NCI-H1417 treated with DMSO at 0.1 percent for 48 hours (cell line): ENCODE measurements at regions not wholly inside any gene's neighbourhood (a gene's known extent, or its start where the extent isn't known, plus 50 kb on each side); places are given as distances from the start of the nearest gene placed in this dataset.
"Not testable (repeated sequence)": the region's sequence is repeated elsewhere in the genome, so short reads cannot be mapped to it uniquely, and the experiment has no call there.

Experiments used
- DNase-seq: peaks from one replicate; lab custom pipeline; 2025; lab: John Stamatoyannopoulos, UW

- not testable (repeated sequence) for DNase-seq
Measured at GRCh38 chr14:106810168-106810567, 1283.8 kb downstream of the TMEM121 start.

DNA sequence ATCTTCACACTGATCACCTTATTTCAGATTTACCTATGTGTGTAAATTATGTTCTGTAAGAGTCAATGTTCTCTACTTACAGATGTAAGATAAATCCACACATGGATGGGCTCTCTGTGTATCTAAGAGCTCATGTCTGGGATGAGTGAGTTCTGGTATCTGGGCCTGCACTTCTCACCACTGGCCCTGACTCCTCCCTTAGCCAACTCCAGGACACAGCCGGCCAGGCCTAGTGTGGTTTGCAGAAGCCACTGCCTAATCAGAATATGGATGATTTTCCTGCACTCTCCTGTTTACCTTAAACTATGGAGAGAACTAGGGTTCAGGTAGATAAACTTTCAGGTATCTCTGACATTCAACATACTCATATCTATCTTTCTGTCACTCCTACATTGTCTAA, 1284.8 kb downstream of the TMEM121 start:
- DNase-seq, result no peak

- no peak for DNase-seq
Measured at GRCh38 chr14:106812788-106813476, 1286.5 kb downstream of the TMEM121 start.

- DNase-seq, result no peak
Measured at GRCh38 chr14:106813477-106813823, 1287.1 kb downstream of the TMEM121 start.

GRCh38 chr14:106820119-106820518, 1293.7 kb downstream of the TMEM121 start:
- DNase-seq, result no peak

DNA sequence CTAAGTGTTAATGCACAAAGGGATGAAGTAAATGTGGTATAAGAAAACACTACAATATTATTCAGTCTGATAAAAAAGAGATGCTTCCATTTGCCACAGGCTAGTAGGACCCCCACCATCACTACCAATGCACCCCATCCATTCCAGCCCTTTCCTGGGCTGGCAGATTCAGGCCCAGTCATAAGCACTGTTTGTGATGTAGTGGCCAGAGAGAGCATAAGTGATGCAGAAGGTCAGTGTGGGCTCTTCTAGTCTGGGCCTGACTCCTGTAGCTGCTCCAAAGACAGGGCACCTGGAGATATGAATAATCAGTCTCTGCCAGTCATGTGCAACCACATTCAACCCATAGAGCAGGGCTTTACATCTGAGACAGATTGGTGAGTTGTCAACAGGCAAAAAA, 1294.7 kb downstream of the TMEM121 start:
- DNase-seq, result no peak

DNA sequence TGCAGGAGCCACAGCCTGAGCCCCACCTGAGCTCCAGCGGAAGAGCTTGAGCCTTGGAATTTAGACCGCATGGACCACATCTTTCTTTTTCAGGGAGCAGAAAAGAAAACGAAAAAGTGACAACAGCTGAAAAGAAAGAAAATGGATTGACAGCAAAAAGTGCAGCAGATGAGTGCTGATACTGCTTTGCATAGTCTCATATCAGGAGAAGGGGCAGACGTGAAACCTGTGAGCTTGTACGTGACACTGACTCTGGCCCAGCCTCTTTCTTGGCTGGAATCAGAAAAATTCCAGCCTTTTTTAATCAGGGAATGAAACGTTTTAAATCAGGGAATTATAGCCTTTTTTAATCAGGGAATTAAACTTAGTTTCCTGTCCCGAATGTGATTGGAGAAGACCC, 1296.5 kb downstream of the TMEM121 start:
- no peak for DNase-seq

DNA sequence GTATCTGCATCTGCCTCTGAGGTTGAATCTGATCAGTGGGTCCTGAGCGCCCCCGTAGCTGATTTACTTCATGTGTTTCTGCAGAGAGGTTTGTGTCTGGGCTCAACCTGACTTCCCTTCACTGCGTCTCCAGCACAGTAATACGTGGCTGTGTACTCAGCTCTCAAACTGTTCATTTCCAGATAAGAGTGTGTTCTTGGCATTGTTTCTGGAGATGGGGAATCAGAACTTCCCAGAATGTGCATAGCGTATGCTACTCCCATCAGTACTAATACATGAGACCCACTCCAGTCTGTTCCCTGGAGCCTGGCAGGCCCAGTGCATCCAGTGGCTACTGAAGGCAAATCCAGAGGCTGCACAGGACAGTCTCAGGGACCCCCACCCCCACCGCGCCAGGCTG, 1297.2 kb downstream of the TMEM121 start:
- DNase-seq, result no peak

GRCh38 chr14:106826833-106827369, 1300.5 kb downstream of the TMEM121 start:
- no peak for DNase-seq

- no peak for DNase-seq
Measured at GRCh38 chr14:106831322-106831720, 1304.9 kb downstream of the TMEM121 start.

- no peak for DNase-seq
Measured at GRCh38 chr14:106837870-106838269, 1311.5 kb downstream of the TMEM121 start.

DNA sequence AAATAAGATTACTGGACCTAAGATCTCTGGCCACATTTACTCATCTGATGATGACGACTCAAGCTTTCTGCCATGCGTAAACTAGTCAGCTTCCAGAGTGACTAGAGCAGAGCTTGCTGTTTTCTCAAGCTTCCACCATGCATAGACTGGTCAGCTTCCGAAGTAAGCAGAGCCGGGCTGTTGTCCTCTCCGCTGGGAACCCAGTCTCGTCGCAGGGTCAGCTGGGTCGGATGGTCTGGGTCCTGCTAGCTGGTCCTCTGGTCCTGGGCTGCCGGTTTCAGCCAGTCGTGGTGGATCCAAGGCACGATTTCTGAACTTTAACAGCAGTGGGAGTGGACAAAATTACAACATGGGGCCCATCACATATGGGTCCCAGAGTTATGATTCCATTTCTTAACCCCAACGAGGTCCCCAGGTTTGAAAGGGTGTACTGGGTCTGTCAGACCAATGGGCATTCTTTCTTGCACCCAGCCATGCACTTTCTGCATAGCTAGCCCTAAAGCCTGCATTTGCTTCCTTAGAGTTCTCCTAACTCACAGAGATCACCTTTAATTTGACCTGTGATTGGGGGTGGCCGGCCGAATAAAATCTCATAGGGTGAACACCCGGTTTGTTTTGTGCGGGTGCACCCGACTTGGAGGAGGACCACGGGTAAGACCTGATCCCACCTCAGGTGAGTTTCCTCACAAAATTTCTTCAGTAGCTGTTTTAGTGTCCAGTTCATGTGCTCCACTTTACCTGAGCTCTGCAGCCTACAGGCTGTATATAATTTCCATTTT, 1312.8 kb downstream of the TMEM121 start:
- DNase-seq, result no peak

DNA sequence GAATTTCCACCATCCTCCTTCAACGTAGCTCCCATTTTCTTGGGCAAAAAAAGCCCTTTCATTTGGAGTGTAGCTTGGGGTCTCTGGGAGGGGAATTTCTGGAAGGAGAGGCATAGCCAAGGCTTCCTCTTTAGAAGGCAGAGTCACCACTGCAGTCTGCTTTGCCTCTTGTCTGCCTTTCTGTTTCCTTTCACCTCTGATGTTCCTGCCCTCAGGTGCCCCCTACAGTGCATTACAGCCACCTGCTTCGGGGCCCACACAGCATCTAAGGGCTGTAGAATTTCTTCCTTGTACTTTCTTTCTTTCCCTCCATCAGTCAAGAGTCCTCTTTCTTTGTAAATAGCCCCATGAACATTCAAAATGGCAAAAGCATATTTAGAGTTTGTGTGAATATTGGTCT, 1313.9 kb downstream of the TMEM121 start:
- DNase-seq, result no peak

DNA sequence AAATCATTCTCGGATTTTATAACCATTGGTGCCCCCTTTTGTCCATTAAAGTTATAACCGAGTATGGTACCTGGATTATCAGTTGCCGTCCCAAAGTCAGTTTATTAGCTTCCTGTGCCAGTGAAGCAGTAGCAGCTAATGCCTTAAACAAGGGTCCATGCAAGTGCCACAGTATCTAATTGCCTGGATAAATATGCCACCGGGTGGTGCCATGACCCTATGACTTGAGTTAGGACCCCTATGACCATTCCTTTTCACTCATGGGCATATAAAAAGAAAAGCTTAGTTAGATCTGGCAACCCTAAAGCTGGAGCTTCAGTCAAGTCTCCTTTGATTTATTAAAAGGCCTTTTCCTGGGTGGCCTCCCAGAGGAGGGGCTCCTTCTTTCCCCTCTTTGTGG, 1314.6 kb downstream of the TMEM121 start:
- DNase-seq, result no peak

- DNase-seq, result no peak
Measured at GRCh38 chr14:106841701-106842100, 1315.3 kb downstream of the TMEM121 start.

- no peak for DNase-seq
Measured at GRCh38 chr14:106842687-106843086, 1316.3 kb downstream of the TMEM121 start.

DNA sequence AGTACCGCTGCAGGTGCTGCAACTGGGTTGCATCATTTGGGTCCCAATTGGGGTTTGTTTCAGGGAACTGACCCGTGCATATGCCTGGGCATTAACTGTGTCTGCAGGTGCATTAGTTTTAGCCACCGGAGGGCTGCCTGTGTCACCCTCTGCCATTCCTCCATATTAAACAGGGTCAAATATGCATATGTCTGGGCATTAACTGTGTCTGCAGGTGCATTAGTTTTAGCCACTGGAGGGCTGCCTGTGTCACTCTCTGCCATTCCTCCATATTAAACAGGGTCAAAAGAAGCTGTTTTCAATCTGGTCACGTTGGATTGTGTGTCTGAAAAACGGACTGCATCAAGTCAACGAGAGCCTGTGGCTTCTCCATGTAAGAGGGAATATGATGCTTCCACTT, 1317.0 kb downstream of the TMEM121 start:
- no peak for DNase-seq

DNA sequence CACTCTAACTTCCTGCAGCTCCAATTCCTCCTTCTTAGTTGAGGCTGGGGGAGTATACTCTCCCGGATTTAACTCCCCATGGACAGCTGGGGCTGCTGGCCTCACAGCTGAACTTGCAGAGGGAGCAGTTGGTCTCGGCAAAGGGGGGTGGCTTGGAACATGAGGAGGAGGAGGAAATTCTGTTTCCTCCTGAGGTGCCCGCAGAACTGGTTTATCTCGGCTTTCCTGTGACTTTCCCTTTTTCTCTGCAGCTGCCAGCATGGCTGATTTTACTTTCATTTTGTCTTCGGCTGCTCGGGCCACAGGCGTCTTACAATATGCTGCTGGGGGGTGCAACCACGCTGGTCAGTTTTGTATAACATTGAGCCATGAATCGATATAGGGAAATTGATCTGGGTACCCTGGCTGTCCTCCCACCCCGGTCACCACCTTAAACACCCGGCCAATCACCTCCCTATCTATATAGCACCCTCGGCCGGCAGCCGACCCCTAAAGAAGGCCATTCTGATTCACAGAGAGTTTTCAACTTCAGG, 1317.6 kb downstream of the TMEM121 start:
- DNase-seq, result no peak

- no peak for DNase-seq
Measured at GRCh38 chr14:106844608-106845285, 1318.4 kb downstream of the TMEM121 start.

DNA sequence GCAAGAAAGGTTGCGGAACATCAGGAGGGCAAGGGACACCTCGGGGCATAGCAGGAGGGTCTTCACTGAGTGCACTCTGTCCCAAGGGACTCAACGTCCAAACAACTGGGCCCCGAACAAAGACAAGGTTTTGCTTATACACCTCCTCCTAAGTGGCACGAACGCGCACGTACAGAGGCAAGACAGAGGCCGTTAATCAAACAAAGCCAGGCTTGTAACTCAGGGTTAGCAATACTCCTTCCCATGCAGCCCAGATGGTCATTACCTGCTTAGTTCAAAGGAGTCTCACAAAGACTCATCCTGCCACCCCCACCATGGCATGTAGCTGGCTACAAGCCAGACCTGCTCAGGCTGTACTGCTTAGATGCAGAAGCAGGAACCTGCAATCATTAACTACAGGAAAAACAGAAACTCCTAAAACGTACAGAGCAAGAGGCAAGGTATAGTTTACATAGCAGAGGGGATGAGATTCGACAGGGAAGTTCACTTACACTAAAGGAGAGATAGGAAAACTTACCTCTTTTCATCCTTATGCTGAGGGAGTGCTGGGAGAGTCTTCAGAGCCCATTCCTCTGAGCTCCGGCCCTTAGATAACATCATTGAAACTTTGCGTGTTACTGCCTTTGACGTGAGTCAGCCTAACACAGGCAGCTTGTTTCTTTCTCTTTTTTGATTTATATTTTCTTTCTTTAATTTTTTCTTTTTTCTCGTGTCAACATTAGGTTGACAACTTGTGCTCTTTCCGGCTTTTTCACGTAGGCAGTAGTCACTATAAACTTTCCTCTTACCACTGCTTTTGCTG, 1319.1 kb downstream of the TMEM121 start:
- DNase-seq, result no peak

DNA sequence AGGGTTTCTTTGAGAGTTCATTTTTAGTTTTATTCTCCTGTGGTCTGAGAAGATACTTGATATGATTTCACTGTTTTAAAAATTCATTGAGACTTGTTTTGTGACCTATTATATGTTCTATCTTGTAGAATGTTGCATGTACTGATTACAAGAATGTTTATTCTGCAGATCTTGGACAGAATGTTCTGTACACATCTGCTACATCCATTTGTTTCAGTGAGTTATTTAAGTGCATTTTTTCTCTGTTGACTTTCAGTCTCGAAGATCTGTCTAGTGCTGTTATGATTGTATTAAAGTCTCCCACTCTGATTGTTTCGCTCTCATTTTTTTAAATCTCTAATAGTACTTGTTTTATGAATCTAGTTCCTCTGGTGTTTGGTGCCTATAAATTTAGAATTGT, 1319.8 kb downstream of the TMEM121 start:
- DNase-seq, result no peak
